ENCODE measurements at regions not wholly inside any gene's neighbourhood (a gene's known extent, or its start where the extent isn't known, plus 50 kb on each side); places are given as distances from the start of the nearest gene placed in this dataset.

- no peak for TF ChIP-seq EZH2 (IDR thresholded peaks at IDR 0.05; ENCODE audit: insufficient read depth, poor library complexity, severe bottlenecking)
- TF ChIP-seq EZH2phosphoT487 (IDR thresholded peaks at IDR 0.05; ENCODE audit: insufficient read depth, low read depth), result no peak
Observed at GRCh38 chr1:221414772-221415539, 326.9 kb downstream of the DUSP10 start.
